IPS DF 6.9 (cell line): ENCODE measurements at regions not wholly inside any gene's neighbourhood (a gene's known extent, or its start where the extent isn't known, plus 50 kb on each side); places are given as distances from the start of the nearest gene placed in this dataset.

ENCODE experiments used
- DNase-seq: peaks from one replicate; pipeline ENCODE4 v3.0.0-alpha.2; 2013; ENCODE audit warnings: low read depth, low spot score
- H3K27ac ChIP-seq: one replicate; pipeline ENCODE4 v1.5.1; 2013; ENCODE audit warnings: low read length, control low read depth
- H3K27me3 ChIP-seq: 2 replicates; pipeline ENCODE4 v1.6.1; 2013; ENCODE audit warnings: mild to moderate bottlenecking, low read length; ENCODE audit not compliant: control insufficient read depth, insufficient read depth
- H3K36me3 ChIP-seq: 2 replicates; pipeline ENCODE4 v1.6.1; 2013; ENCODE audit warnings: low read length; ENCODE audit not compliant: control insufficient read depth, insufficient read depth
- H3K4me1 ChIP-seq: 2 replicates; pipeline ENCODE4 v1.6.1; 2013; ENCODE audit warnings: low read length; ENCODE audit not compliant: control insufficient read depth, insufficient read depth
- H3K4me3 ChIP-seq: 2 replicates; pipeline ENCODE4 v1.5.1; 2013; ENCODE audit warnings: mild to moderate bottlenecking, low read length
- H3K9me3 ChIP-seq: 2 replicates; pipeline ENCODE4 v1.6.1; 2013; ENCODE audit warnings: low read length, inconsistent platforms; ENCODE audit not compliant: control insufficient read depth, insufficient read depth
- WGBS: extraction: QIAGEN DNeasy Blood & Tissue Kit; methylation state at CpG from one replicate; pipeline ENCODE4 v1.1.7; 2013; ENCODE audit warnings: mixed read lengths, missing lambda C conversion rate; ENCODE audit not compliant: insufficient read length, insufficient coverage; 5-methylcytosine and 5-hydroxymethylcytosine counted together

DNA sequence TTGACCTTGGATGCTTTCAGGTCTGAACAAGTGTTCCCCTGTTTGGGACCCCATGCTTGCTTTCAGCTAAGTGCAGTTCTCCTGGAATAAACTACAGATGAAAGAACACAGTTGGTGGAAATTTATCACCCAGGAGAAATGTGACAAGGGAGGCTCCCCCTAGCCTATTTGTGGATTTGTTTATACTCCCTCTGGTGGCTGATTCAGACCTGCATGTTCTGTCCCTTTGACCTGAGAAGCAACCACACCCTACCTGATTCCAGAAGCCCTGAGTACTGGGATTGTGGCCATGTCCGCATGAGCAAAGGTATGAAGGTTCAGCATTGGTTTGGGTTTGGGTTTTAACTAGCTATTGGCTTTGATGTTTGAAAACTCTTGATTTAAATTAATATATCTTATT, 440.9 kb downstream of the MID1IP1 start:
- peak; percentile 13 for DNase-seq
- Histone ChIP-seq H3K9me3 (no peaks in the 10 kb centered on the region), H3K4me3 (no peak overlapping the region), H3K27ac (no peak overlapping the region), H3K4me1 (no peaks in the 10 kb centered on the region), H3K27me3 (no peaks in the 10 kb centered on the region), H3K36me3 (no peaks in the 10 kb centered on the region)
- no CpG with 5 or more reads among the region's 1 CpG for WGBS

DNA sequence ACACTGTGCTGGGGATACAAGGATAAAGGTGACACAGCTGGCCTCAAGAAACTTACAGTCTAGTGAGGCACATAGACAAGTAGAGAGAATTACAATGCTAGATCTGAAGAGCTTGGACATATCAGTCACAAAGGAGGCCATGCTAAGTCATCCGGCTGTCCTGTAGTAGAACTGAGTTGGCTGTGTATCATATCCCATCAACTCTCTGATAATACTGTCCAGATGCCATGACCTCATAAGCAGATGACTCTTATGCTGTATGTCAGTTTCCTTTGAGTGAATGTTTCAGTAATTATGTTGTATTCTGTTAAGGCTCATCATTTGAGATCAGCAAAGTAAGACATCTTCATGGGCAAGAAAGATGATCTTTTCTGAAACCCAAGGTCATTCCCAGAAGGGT, 442.9 kb downstream of the MID1IP1 start:
- Histone ChIP-seq H3K27ac (no peak overlapping the region), H3K4me1 (no peaks in the 10 kb centered on the region), H3K36me3 (no peaks in the 10 kb centered on the region), H3K4me3 (no peak overlapping the region), H3K9me3 (no peaks in the 10 kb centered on the region), H3K27me3 (no peaks in the 10 kb centered on the region)
- WGBS = no CpG with 5 or more reads among the region's 1 CpG
- no peak for DNase-seq

DNA sequence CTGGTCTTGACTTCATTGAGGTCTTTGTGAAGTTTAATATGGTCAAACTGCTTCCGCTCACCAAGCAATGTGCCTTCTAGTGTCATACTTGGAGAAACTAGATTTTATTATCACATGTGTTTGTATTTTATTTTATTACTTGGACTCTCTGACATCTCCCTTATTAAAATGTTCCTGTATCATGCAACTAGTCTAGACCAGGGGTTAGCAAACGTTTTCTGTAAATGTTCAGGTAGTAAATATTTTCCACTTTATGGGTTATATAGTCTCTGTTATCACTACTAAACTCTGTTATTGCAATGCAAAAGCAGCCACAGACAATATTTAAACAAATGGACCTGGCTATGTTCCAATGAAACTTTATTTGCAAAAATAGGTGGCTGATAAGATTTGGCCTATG, 443.8 kb downstream of the MID1IP1 start:
- H3K9me3 ChIP-seq = no peaks in the 10 kb centered on the region
- no CpG with 5 or more reads among the region's 2 CpGs for WGBS
- DNase-seq = no peak
- H3K27ac ChIP-seq = no peak overlapping the region
- H3K36me3 ChIP-seq = no peaks in the 10 kb centered on the region
- no peaks in the 10 kb centered on the region for H3K4me1 ChIP-seq
- H3K4me3 ChIP-seq = no peak overlapping the region
- H3K27me3 ChIP-seq = no peaks in the 10 kb centered on the region

GRCh38 chrX:39247536-39247935, 446.3 kb downstream of the MID1IP1 start:
- Histone ChIP-seq H3K27ac (no peak overlapping the region), H3K27me3 (no peaks in the 10 kb centered on the region), H3K4me1 (no peaks in the 10 kb centered on the region), H3K36me3 (no peaks in the 10 kb centered on the region), H3K4me3 (no peak overlapping the region), H3K9me3 (no peaks in the 10 kb centered on the region)
- WGBS = no CpG with 5 or more reads among the region's 5 CpGs
- DNase-seq = no peak

GRCh38 chrX:39248330-39248729, 447.1 kb downstream of the MID1IP1 start:
- Histone ChIP-seq H3K36me3 (no peaks in the 10 kb centered on the region), H3K4me3 (no peak overlapping the region), H3K27ac (no peak overlapping the region), H3K9me3 (no peaks in the 10 kb centered on the region), H3K27me3 (no peaks in the 10 kb centered on the region), H3K4me1 (no peaks in the 10 kb centered on the region)
- WGBS = no CpG with 5 or more reads among the region's 3 CpGs
- no peak for DNase-seq

GRCh38 chrX:39249999-39250398, 448.7 kb downstream of the MID1IP1 start:
- Histone ChIP-seq H3K4me3 (no peak overlapping the region), H3K9me3 (no peaks in the 10 kb centered on the region), H3K4me1 (no peaks in the 10 kb centered on the region), H3K36me3 (no peaks in the 10 kb centered on the region), H3K27me3 (no peaks in the 10 kb centered on the region), H3K27ac (no peak overlapping the region)
- DNase-seq = no peak

DNA sequence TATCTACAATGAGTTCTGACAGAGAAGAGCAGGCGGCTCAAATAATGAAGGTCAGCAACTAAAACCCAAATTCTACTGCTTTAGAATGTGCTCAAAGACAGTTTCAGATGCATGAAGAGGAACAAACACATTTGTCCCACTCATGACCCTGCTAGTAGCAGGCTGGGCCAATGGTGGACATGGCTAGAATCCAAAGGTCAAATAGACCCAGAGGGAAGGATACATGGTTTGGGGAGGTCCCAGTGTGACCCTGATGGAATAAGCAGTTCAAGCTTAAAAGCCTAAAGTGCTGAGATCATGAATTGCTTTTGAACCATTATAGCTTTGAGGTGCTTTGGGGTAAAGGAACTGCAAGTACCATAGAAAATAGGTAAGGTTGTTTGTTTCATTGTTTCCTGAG, 450.7 kb downstream of the MID1IP1 start:
- WGBS = no CpG with 5 or more reads among the region's 1 CpG
- H3K4me3 ChIP-seq = no peak overlapping the region
- H3K27ac ChIP-seq = no peak overlapping the region

DNA sequence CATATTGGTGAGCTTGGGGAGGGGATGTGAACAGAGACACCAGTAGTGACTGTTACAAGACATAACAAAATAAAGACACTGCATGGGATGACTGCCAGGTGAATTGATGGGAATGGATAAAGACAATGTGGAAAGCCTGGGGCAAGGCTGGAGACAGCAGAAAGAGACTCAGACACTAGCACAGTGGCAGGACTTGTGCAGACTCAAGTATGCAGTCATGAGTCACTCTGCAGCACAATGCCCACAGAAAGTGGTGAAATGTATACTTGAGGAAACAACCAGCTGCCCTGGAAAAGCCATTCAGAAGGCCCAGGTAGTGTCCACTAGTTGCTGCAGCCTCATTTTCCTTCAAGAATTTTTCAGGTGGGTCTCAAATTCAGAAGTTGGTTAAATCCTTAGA, 452.3 kb downstream of the MID1IP1 start:
- no peak for DNase-seq
- Histone ChIP-seq H3K36me3 (no peaks in the 10 kb centered on the region), H3K27me3 (no peaks in the 10 kb centered on the region), H3K4me3 (no peak overlapping the region), H3K27ac (no peak overlapping the region), H3K4me1 (no peaks in the 10 kb centered on the region), H3K9me3 (no peaks in the 10 kb centered on the region)

More for the DNA sequence above, 450.7 kb downstream of the MID1IP1 start:
- H3K9me3 ChIP-seq = no peaks in the 10 kb centered on the region
- no peaks in the 10 kb centered on the region for H3K4me1 ChIP-seq
- H3K27me3 ChIP-seq = no peaks in the 10 kb centered on the region
- no peaks in the 10 kb centered on the region for H3K36me3 ChIP-seq
- no peak for DNase-seq

DNA sequence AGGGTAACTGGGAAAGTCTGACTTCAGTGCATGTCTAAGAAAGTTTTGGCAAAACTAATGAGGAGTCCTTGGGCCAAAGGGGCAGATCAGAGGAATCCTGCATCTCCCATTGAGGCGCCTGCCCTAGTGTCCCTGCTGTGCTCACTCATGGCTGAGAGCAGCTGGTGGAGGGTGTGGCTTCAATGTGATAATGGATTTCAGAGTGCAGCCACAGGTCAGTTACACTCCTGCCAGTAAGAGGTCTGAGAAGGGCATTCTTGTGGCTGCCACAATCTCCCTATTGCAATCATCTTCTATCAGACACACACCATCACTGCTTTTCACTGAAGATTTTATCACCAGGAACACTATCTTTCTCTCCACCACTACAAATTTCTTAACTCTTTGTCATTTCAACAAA, 457.1 kb downstream of the MID1IP1 start:
- WGBS = no CpG with 5 or more reads among the region's 1 CpG
- Histone ChIP-seq H3K36me3 (no peaks in the 10 kb centered on the region), H3K27me3 (no peaks in the 10 kb centered on the region), H3K4me3 (no peak overlapping the region), H3K27ac (no peak overlapping the region), H3K4me1 (no peaks in the 10 kb centered on the region), H3K9me3 (no peaks in the 10 kb centered on the region)
- no peak for DNase-seq

- H3K27ac ChIP-seq = no peak overlapping the region
- H3K4me1 ChIP-seq = no peaks in the 10 kb centered on the region
- no peaks in the 10 kb centered on the region for H3K27me3 ChIP-seq
- no CpG with 5 or more reads among the region's 3 CpGs for WGBS
- no peaks in the 10 kb centered on the region for H3K9me3 ChIP-seq
- H3K4me3 ChIP-seq = no peak overlapping the region
- no peaks in the 10 kb centered on the region for H3K36me3 ChIP-seq
- DNase-seq = no peak
Observed at GRCh38 chrX:39260965-39261364, 459.7 kb downstream of the MID1IP1 start.

GRCh38 chrX:39261446-39262147, 460.3 kb downstream of the MID1IP1 start:
- DNase-seq = no peak
- no CpG with 5 or more reads among the region's 1 CpG for WGBS
- no peaks in the 10 kb centered on the region for H3K9me3 ChIP-seq

More at GRCh38 chrX:39261446-39262147, 460.3 kb downstream of the MID1IP1 start:
- Histone ChIP-seq H3K36me3 (no peaks in the 10 kb centered on the region), H3K27me3 (no peaks in the 10 kb centered on the region), H3K4me1 (no peaks in the 10 kb centered on the region), H3K27ac (no peak overlapping the region), H3K4me3 (no peak overlapping the region)
